Astrocyte of the cerebellum (primary cell): ENCODE measurements at regions not wholly inside any gene's neighbourhood (a gene's known extent, or its start where the extent isn't known, plus 50 kb on each side); places are given as distances from the start of the nearest gene placed in this dataset.

Experiments used
- DNase-seq: peaks from one replicate; pipeline ENCODE4 v3.0.0-alpha.2; 2011; ENCODE audit warnings: low read depth
- H3K4me3 ChIP-seq: 2 replicates; pipeline ENCODE4 v1.5.1; 2011; ENCODE audit warnings: mild to moderate bottlenecking, low read depth, low read length, moderate library complexity
- CTCF ChIP-seq: IDR thresholded peaks from 2 replicates; pipeline ENCODE4 v1.5.1; 2012; ENCODE audit warnings: low read length, low read depth, moderate library complexity, mild to moderate bottlenecking; ENCODE audit errors: missing control alignments
- in situ Hi-C: cut with HindIII; loops from 2 replicates; pipeline ENCODE4 v1.10.0; 2017; ENCODE audit warnings: low sequenced_read_pairs

DNA sequence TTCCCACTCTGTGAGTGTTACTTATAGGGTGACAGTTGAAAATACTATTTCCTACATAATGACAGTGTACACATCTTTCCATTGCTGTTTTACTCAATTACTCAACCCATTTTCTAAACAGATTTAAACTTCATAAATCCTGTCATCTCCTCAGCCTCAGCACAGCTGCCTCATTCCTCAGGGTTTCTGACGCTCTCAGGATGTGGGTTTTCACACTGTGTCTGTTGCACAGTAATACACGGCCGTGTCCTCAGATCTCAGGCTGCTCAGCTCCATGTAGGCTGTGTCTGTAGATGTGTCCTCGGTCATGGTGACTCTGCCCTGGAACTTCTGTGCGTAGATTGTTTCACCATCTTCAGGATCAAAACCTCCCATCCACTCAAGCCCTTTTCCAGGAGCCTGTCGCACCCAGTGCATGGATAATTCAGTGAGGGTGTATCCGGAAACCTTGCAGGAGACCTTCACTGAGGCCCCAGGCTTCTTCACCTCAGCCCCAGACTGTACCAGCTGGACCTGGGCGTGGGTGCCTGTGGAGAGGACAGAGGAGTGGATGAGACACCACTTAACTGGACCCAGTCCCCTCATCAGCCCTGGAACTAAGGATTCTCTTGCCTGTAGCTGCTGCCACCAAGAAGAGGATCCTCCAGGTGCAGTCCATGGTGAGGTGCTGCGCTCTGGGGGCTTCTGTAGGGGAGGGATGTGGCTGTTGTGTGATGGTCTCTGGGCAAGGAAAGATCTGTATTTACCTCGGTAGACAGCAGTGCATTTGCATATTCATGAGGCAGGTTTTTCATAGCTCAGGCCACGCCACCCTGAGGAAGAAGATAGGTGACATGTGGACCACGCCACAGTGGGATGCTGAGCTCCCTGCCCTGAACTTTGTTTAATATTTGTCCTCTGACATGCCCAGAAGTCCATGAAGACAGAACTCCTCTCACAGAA lies 750.2 kb downstream of the TMEM121 start:
- in situ Hi-C loops: no loop called here
- no peak for TF ChIP-seq CTCF

DNA sequence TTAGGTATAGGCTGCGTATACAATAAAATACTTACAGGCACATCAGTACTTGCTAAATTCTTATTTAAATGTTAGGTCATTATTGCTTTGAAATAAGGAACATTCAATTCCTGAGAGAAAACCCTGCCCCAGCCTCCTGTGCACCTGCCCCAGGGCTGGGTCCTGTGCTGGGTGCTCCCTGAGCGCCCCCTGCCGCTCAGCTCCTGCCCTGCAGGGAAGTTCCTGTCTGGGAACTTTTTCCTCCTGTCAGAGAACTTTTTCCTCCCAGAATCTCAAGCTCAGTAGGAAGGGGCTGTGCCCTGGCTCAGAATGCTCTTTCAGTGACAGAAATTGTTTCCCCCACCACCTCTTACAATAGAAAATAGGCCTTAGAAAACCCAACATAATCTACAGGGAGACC lies 751.1 kb downstream of the TMEM121 start:
- H3K4me3 ChIP-seq: no peak overlapping the region
- no peak for TF ChIP-seq CTCF
- in situ Hi-C loops: no loop called here
- no peak for DNase-seq

More for the DNA sequence above, 750.2 kb downstream of the TMEM121 start:
- no peak for DNase-seq
- no peak overlapping the region for H3K4me3 ChIP-seq

DNA sequence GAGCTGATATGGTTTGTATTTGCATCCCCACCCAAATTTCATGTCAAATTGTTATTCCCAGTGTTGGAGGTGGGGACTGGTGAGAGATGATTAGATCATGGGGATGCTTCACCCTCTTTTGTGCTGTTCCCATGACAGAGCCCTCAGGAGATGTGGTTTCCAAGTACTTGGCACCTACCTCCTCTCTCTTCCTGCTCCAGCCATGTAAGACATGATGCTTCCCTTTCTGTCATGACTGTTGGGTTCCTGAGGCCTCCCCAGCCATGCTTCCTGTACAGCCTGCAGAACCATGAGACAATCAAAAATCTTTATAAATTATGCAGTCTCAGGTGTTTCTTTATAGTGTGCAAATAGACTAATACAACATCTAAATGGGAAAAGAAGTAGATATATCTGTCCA lies 754.5 kb downstream of the TMEM121 start:
- no peak for TF ChIP-seq CTCF
- in situ Hi-C loops: no loop called here
- DNase-seq: no peak
- no peak overlapping the region for H3K4me3 ChIP-seq

- DNase-seq: no peak
- no peak overlapping the region for H3K4me3 ChIP-seq
- TF ChIP-seq CTCF: no peak
- in situ Hi-C loops: no loop called here
Observed at GRCh38 chr14:106286697-106287290, 760.4 kb downstream of the TMEM121 start.

DNA sequence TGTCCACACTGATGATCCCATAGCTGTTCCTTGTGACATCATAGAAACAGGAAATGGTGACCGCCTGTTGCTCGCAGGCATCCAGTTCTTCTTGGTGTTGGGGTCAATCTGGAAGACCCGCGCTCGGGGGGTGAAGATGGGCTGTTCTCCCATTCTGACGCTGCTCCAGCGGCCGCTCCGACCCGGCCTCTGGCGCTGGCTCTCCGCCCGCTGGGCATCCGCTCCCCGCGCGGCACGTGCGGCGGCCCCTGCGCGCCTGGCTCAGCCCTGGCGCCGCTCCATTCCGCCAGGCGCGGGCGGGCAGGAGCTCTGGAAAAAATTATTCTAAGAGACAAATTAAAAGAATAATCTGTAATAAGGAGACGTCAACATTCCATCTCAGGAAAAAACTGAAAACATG lies 761.1 kb downstream of the TMEM121 start:
- no peak for DNase-seq
- TF ChIP-seq CTCF: no peak
- in situ Hi-C loops: no loop called here
- H3K4me3 ChIP-seq: no peak overlapping the region

DNA sequence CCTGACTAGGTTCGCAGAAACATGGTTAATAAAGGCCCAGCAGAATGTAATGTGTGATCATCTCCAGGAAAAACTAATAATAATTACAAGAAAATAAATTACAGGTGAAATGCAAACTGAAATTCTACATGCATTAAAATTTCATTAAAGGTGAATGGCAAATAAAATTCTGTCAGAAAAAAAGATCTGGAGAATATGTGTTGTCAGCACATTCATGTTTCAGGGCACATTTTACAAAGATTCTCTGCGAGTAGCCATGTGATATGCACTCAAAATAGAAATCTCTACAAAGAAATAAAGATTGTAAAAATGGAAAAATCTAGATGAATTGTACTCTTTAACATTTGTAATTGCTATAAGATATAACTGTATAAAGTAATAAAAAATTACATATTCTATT lies 765.2 kb downstream of the TMEM121 start:
- no peak for TF ChIP-seq CTCF
- no peak overlapping the region for H3K4me3 ChIP-seq
- in situ Hi-C loops: no loop called here
- no peak for DNase-seq
